ENCODE measurements at regions not wholly inside any gene's neighbourhood (a gene's known extent, or its start where the extent isn't known, plus 50 kb on each side); places are given as distances from the start of the nearest gene placed in this dataset.

GRCh38 chr16:59597269-59597668 is 863.2 kb upstream of the GOT2 start:
- TF ChIP-seq ZFX (IDR thresholded peaks at IDR 0.05) (no peak), CTCF (conservative IDR thresholded peaks at IDR 0.05) (no peak)
- no peak overlapping the region for H3K27ac ChIP-seq

GRCh38 chr16:59596693-59597092 is 862.6 kb upstream of the GOT2 start:
- H3K27ac ChIP-seq: no peak overlapping the region

GRCh38 chr16:59593194-59593661 is 859.1 kb upstream of the GOT2 start:
- no peak overlapping the region for H3K27ac ChIP-seq
- TF ChIP-seq CTCF (conservative IDR thresholded peaks at IDR 0.05): no peak
- TF ChIP-seq ZFX (IDR thresholded peaks at IDR 0.05): no peak

More at GRCh38 chr16:59596693-59597092, 862.6 kb upstream of the GOT2 start:
- TF ChIP-seq CTCF (conservative IDR thresholded peaks at IDR 0.05) (no peak), ZFX (IDR thresholded peaks at IDR 0.05) (no peak)

- no peak for TF ChIP-seq ZFX (IDR thresholded peaks at IDR 0.05)
- TF ChIP-seq CTCF (conservative IDR thresholded peaks at IDR 0.05): 0 out of 2 replicates have a peak, but pooled peaks have one; percentile 4
- H3K27ac ChIP-seq: no peak overlapping the region
These were observed 857.4 kb upstream of the GOT2 start for GRCh38 chr16:59591480-59591879.

- TF ChIP-seq CTCF (conservative IDR thresholded peaks at IDR 0.05): no peak
- no peak for TF ChIP-seq ZFX (IDR thresholded peaks at IDR 0.05)
- no peak overlapping the region for H3K27ac ChIP-seq
These were observed 856.7 kb upstream of the GOT2 start for GRCh38 chr16:59590845-59591244.

GRCh38 chr16:59586331-59586730 is 852.2 kb upstream of the GOT2 start:
- H3K27ac ChIP-seq: no peak overlapping the region
- TF ChIP-seq ZFX (IDR thresholded peaks at IDR 0.05) (no peak), CTCF (conservative IDR thresholded peaks at IDR 0.05) (no peak)

- H3K27ac ChIP-seq: no peak overlapping the region
- no peak for TF ChIP-seq CTCF (conservative IDR thresholded peaks at IDR 0.05)
- TF ChIP-seq ZFX (IDR thresholded peaks at IDR 0.05): no peak
These were observed 840.2 kb upstream of the GOT2 start for GRCh38 chr16:59574296-59574695.
